ENCODE measurements at regions not wholly inside any gene's neighbourhood (a gene's known extent, or its start where the extent isn't known, plus 50 kb on each side); places are given as distances from the start of the nearest gene placed in this dataset.

DNA sequence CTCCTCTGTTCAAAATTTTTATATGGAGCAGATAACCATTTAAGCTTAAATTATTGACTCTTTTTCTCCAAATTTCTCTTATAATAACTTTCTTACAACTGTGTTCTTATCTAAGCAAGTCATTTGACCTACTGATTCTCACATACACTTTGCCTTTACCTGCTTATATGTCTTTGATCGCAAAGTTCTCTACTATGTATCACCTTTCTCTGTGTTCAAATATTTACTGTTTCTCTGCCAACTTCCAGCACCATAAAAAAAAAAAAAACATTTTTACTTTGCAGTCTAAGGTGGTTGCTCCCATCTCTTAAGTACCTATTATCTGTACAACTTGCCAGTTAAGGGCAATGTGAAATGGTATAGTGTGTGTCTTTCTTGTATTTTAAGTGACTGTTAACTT lies 100.8 kb upstream of the DPH6 start:
- Histone ChIP-seq H3K79me1 (ENCODE audit: insufficient read depth, low read depth, low read length, poor library complexity, severe bottlenecking) (no peaks in the 10 kb centered on the region), H3K18ac (ENCODE audit: insufficient read length, low read depth, low read length) (no peak overlapping the region), H4K5ac (ENCODE audit: insufficient read length, low read depth, low read length) (no peak overlapping the region), H3K4me1 (ENCODE audit: insufficient read depth, low read length) (no peaks in the 10 kb centered on the region; the same call in 1 of the 2 replicates), H3K14ac (ENCODE audit: insufficient read depth, low read length) (no peak overlapping the region), H3K23me2 (ENCODE audit: insufficient read length, low read depth, low read length, poor library complexity, severe bottlenecking) (no peaks in the 10 kb centered on the region), H3K27me3 (ENCODE audit: insufficient read depth, low read length) (no peaks in the 10 kb centered on the region), H2AK5ac (ENCODE audit: insufficient read length, low read length) (no peak overlapping the region), H3K4me2 (ENCODE audit: insufficient read depth, insufficient read length, low read length) (no peak overlapping the region), H4K91ac (ENCODE audit: insufficient read length, low read depth, low read length) (no peak overlapping the region), H3K56ac (ENCODE audit: insufficient read length, low read depth, low read length) (no peak overlapping the region), H4K8ac (replicated peaks; ENCODE audit: insufficient read length, low read depth, low read length) (no peak overlapping the region), H2BK20ac (ENCODE audit: low read depth, low read length, poor library complexity, severe bottlenecking) (no peak overlapping the region), H2AFZ (ENCODE audit: low read length) (no peak overlapping the region), H3K23ac (ENCODE audit: insufficient read length, low read depth, low read length) (no peak overlapping the region), H3T11ph (ENCODE audit: low read length) (no peak overlapping the region), H3K79me2 (ENCODE audit: insufficient read depth, low read length) (no peaks in the 10 kb centered on the region), H4K20me1 (ENCODE audit: control insufficient read depth, insufficient read depth, insufficient read length) (no peaks in the 10 kb centered on the region), H2BK15ac (ENCODE audit: low read depth, low read length) (no peak overlapping the region), H3K9me3 (ENCODE audit: control insufficient read depth, low read depth, low read length) (no peaks in the 10 kb centered on the region), H2BK12ac (ENCODE audit: insufficient read length, low read depth, low read length) (no peak overlapping the region), H3K9ac (ENCODE audit: extremely low read depth, insufficient read length, low read length) (no peak overlapping the region), H3K4ac (ENCODE audit: low read depth, low read length) (no peak overlapping the region), H2BK120ac (ENCODE audit: low read depth, low read length, poor library complexity, severe bottlenecking) (no peak overlapping the region), H2BK5ac (ENCODE audit: insufficient read length, low read length) (no peak overlapping the region), H3K27ac (ENCODE audit: insufficient read length, low read depth, low read length) (no peak overlapping the region)
- H3K4me1 Mint-ChIP-seq, result peaks cover 0 to under 1% of the 10 kb centered on the region in 2 experiments; a peak in 1 of 4 replicates
- no peak for TF ChIP-seq CTCF (conservative IDR thresholded peaks at IDR 0.05)
- H3K36me3 Mint-ChIP-seq (ENCODE audit: insufficient read depth in 1 of 3, low read depth in 3 of 3), result no peaks in the 10 kb centered on the region
- peaks cover 0 to 4% of the 10 kb centered on the region in 2 experiments; a peak in 3 of 5 replicates for H3K9me3 Mint-ChIP-seq
- H3K27ac Mint-ChIP-seq, result no peak overlapping the region
- no peaks in the 10 kb centered on the region for H3K27me3 Mint-ChIP-seq (ENCODE audit: low read depth)
- no peak overlapping the region for H3K4me3 Mint-ChIP-seq
- no peak for DNase-seq
- WGBS (ENCODE audit: extremely low coverage, insufficient read length, low lambda C conversion rate), result no CpG with 5 or more reads among the region's 1 CpG

All from H9 (cell line).